GM19455 (cell line): ENCODE measurements at regions not wholly inside any gene's neighbourhood (a gene's known extent, or its start where the extent isn't known, plus 50 kb on each side); places are given as distances from the start of the nearest gene placed in this dataset.

ENCODE experiments used
- ATAC-seq: cut with Tn5 transposase; IDR thresholded peaks from one replicate; pipeline ENCODE4 v1.9.1; 2021; ENCODE audit not compliant: unreplicated experiment

DNA sequence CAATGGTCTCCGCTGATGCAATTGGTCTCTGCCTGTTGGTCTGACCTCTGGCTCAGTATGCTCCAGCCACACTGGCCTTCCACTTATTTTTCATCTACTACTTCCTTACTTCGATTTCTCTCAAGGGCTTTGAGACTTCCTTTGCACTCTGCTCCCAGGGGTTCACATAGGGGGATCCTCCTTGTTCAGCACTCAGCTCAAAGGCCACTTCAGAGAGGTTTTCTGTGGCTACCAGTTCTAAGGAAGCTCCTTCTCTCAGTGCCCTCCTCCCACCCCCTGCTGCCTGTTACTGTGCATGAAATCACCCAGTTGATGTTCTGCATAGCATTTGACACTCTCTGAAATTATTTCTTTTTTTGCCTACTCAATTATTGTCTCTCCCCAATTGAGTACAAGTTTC is 476.4 kb downstream of the HS3ST3B1 start:
- ATAC-seq, result no peak

DNA sequence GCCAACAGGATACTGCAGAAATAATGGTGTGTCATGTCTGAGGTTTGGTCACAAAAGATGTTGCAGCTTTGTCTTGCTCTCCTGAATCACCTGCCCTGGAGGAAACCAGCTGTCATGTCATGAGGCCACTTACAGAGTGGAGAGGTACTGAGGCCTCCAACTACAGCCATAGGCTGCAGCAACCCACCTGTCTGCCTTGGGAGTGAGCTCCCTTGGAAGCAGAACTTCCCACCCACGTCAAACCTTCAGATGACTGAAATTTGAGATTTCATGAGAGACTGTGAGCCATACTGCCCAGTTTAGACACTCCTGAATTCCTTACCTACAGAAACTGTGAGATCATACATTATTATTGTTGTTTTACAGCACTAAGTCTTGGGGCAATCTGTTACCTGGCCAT is 475.9 kb downstream of the HS3ST3B1 start:
- no peak for ATAC-seq

DNA sequence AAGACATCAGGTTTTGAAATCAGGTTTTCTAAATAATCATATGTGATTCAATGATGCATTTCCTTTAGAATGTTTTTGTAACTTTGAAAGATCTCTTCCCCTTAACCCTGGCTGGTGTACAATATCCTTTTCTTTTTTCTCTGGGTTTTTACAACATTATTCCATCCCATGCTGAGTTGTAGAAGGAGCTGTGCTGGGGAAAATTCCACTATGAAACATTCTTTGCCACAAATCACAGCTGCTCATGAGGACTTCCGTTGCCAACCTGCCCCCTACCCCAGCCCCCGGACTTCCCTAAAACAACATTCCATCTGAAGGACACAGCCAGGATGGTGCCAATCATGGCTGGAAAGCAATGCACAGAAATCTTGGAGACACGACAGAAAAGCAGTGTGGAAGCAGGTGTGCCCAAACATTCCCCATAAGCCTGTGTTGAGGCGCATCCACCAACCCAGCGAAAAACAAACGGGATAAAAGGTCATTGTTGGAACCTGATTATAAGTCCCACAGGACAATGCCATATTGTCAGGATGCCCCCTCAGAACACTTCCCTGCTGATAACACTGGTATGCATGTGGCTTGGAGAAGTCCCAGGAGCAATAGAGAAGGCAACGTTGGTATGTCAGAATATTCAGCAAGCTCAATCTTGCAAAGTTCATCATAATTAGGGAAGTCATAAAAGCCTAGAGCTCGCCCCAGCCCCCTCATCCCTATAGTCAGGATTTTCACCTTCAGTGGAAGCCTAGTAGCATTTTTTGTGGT is 475.0 kb downstream of the HS3ST3B1 start:
- no peak for ATAC-seq

DNA sequence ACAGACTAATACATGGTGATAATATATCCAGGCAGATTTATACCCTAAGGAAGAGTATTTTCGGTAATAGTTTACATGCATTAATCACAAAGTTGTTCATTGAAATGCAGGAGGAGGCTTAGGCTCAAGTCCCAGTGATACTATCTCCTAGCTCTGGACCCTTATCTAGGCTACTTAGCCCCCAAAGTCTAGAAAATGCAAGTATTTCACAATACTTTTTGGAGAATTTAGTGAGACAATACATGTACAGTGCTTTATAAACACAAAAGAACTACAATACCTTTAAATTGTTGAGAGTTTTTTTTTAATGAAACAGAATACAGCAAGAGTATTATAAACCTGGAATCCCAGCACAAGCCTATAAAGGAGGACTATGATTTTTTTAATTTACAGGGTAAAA is 473.9 kb downstream of the HS3ST3B1 start:
- ATAC-seq, result no peak

DNA sequence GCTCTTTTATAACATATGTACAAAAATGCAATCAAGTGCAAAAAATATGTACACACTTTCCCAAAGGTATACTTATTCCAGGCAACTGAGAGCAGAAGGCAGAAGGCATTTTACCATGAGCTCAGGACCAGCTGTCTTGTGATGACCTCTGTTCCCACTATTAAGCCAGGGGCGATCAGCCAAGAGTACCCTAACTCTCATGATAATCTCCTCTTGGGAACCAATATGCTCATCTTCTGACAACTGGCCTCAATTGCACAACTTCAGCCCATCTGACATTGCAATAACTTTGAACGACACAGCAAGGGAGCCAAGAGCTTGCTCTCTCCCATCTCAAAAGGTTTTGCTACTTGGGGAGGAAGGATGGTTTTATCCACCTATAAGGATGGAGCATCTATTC is 471.9 kb downstream of the HS3ST3B1 start:
- no peak for ATAC-seq

DNA sequence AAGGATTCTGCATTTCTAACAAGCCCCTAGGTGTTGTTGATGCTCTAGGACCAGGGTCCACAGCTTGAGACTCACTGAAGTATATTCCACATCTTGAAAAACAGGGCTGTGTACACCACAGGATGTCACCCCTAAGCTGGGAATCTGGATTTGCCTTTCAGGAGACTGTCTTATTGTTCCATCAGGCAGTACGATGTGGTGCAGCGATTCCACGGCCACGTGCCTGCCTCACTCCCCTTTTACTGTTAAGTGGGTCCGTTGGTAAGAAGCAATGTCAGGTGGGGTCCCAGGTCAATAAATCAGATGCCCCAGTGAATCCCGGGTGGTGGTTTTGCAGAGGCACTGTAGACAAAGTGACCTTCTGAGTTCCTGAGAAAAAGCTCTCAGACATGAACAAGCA is 470.7 kb downstream of the HS3ST3B1 start:
- no peak for ATAC-seq

DNA sequence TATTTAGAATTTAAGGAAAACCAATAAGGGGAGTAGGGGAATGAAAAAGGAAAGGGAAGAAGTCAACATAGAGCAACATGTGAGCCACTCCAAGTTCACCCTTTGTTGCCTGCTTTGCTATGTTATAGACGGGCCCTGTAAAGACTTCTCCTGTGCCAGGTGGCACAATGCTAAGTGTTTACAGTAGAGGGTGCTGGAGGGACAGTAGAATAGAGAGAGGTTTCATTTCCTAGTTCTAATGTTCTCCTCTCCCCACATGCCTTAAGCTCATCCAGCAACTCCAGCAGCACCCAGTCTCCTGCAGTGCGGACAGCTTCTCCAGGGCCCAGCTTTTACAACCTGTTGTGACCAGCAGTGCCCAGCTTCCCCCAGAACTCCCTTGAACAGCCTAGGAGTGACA is 468.0 kb downstream of the HS3ST3B1 start:
- no peak for ATAC-seq

DNA sequence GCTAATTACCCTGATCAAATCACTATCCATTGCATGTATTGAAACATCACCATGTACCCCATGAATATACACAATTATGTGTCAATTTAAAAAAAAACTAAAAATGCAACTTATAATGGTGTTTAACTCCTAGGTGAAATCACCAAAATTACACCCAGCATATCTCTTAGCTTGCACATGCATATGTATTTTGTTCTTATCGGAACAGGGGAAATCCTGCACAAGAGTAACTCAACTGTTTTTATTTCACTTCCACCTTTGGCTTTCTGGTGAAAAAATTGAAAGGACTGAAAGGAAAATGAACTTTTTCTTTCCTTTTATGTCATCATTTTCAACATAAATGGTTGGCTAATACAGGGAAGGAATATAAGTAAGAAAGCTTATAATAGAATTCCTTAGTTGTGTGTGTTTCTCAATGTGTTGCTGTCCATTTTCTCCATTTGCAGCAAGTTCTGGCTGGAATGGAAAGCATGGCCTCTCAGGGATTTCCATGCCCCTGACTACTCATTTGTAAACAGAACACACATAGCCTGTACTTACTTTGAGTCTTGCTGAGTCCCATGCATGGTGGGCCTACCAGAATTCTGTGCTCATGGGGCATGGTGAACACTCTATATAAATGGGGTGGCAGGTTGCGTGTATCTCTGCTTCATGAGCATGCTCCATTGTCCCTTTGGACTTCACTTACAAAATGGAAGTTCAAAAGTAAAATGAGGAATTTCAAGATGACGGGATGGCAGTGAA is 462.0 kb downstream of the HS3ST3B1 start:
- no peak for ATAC-seq

DNA sequence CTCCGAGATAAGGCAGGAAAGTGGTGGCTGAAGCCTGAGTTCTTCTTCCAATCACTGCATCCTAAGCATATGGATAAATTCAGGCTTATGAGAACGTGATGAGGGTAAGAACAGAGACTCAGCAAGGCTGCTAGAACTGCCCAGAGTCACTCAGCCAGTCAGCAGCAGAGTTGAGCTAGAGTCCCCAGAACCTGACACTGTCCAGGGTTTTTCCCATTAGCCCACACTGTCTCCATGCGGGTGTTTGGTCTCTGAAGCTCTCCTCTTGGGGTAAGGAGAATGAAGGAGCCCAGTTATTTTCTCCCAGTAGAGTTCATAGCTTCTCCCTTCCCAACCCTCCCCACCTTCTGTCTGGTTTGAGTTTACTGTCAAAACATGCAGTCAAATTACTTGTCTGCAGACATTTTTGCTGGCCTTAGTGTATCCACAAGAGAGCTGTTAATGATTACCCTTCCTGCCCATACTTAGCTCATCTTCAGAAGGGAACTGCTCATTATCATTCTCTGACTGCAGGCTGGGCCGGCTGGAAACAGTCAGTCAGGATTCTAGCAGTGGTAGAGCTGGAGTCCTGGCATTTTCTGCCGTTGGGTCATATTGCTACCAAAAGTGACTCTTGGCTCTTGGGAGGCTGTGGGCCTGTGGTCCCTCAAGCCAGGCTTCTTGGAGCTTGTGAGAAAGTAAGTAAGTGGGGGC is 460.0 kb downstream of the HS3ST3B1 start:
- ATAC-seq, result no peak

DNA sequence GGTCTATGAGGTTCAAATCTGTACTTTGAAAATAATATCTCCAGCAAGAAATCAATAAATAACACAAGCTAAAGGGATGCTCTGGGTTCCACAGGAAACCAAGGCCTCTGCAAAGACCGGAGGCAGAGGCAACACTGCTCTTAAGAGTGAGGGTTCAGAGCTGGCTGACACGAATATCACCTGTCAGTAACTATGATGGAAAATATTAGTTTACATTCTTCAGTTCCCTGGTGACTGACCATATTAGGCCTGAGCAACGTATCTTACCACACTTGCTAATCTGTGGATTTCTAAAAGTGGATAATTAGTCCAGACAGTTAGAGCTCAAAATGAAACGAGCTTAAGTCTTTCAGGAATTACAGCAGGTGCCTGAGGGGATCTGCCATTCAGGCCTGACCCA is 459.3 kb downstream of the HS3ST3B1 start:
- no peak for ATAC-seq

DNA sequence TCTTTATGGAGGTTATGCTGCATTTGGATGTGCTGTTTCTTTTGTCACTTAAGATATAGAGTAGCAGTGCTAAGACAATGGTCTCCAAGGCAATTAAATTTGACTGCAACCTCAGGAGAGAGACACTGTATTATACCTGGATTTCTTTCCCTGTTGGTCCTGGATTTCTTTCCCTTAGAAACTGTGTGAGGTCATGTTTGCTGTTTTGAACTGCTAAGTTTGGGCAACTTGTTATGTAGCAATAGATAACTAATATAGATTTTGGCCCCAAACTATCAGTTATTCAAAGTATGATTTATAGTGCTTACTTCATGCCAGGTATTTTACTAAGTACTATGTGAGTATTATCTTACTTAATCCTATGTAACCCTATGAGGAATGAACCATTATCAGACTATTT is 458.4 kb downstream of the HS3ST3B1 start:
- no peak for ATAC-seq

DNA sequence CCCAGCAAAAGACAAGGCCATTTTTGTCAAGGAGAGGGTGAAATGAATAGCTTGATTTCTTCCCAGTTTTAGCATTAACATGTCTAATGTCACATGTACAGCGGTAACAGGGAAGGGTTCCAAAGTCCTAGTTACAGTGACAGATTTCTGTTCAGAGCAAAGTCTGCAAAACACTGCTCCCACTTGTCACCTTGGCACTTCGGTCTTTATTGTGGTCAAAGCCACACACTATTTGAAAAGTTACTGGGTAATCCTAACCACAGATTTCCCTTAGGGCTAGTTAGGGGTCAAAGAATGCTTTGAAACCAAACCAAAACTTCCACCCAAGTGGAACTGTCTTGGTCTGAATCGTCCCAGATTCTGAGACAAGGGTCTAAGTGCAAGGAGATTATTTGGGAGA is 455.6 kb downstream of the HS3ST3B1 start:
- ATAC-seq, result no peak

DNA sequence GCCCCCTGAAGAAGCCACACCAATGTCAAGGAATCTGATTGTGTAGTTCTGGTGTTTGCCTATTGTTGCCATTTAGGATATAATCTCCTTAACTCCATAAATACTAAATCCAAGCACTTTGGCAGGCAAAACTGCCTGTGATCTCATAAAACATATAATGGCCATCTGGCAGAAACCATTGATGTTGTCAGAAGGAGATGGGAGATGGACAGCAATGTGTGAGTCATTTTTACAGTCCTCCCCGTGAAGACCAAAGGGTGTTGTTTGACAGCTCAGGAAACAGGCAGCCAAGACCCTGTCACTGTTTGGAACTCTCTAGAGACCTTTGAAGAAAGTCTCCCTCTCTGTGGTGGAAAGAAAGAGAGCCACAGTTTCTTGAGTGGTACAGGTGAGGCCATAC is 454.1 kb downstream of the HS3ST3B1 start:
- ATAC-seq, result no peak

DNA sequence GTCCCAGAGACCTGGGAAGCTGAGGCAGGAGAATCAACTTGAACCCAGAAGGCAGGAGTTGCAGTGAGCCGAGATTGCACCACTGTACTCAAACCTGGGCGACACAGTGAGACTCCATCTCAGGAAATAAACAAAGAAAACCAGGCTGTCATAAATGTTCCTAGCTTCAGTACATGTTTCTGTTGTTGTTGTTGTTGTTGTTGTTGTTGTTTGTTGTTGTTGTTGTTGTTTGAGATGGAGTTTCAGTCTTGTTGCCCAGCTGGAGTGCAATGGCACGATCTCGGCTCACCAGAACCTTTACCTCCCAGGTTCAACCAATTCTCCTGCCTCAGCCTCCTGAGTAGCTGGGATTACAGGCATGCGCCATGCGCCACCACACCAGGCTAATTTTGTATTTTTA is 452.5 kb downstream of the HS3ST3B1 start:
- ATAC-seq, result no peak

DNA sequence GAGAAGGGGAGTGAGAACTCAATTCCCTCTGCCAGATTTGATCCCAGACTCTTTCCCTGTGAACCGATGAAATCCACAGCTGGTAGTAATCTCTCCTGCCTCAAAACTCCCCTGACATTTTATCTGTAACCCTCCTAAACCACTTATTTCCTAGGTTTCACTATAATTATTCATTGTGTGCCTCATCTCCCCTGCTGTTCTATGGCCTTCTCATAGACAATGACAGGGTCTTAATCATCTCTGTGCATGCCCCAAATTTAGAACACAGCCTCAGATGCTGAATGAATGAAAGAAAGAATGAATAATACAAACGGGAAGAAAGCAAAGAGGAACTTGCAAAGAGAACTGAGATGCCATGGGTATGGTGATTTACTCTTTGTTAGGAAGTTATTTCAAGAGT is 451.1 kb downstream of the HS3ST3B1 start:
- no peak for ATAC-seq

DNA sequence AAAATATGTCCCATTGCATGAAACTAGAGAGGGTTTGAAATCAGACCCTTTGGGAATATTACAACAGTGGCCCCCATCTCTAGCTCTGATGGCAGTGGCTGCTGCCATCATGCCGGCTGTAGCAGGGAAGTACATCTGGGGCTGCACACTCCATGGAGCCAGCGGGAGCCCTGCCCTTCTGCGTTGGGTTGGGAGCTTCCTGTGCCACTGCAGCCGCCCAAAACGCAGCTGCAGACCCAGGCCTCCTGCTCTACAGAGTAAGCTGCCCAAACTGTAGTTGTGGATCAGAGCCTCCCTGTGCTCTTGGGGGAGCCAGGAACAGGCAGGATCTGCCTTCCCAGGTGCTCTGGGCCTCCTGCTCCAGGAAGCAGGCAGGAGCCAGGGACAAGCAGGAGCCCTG is 450.0 kb downstream of the HS3ST3B1 start:
- ATAC-seq, result no peak

DNA sequence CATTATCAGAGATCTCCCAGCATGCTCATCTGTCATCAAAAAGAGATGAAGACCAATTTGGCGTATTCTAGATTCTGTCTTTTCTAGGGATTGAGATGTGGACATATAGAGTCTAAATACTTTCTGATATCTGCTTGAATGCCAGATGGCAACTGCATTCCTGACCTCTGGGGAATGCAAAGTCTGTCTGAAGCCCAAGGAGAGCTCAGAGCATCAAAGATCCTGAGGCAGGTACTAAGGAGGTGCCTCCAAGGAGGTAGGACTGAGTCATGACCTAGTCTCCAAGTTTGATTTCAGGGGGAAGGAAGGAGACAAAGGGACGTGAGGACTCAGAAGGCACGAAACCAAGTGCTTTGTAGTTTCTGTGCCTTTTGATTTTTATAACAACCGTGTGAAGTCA is 448.4 kb downstream of the HS3ST3B1 start:
- ATAC-seq, result no peak

DNA sequence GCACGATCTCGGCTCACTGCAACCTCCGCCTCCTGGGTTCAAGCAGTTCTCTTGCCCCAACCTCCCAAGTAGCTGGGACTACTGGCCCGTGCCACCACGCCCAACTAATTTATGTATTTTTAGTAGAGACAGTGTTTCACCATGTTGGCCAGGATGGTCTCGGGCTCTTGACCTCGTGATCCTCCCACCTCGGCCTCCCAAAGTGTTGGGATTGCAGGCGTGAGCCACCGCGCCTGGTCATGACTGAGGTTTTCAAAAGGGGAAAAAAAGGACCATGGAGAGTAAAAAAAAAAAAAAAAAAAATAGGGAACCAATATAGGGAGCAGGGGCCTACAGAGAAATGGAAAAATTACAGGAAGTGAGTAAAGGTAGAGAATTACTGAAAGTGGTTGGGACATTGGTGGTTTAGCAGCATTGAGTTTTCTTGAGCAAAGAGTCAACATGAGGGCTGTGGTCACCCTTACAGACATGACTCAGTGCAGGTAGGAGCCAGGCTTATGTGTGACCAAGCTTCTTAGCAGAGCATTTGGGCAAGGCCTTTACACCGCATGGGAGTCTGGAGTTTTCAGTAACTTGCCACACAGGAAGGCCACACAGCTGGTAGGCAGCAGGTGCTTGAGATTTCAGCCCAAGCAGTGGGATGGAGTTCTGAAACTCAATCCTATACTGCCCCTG is 447.3 kb downstream of the HS3ST3B1 start:
- ATAC-seq, result peak; percentile 66

DNA sequence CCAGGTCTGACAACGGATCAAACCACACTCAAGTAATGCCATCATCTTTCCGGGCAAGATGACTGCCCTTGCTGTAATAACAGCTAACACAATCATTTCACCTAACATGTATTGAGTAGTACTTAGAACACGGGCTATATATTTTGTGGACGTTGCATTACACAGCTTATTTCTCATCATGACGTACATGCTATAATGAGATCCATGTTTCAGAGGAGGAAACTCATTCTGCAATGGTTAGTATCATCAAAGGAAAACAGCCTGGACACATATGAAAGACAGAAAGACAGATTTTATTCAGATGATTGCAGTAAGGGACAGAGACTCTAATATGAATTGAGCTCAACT is 446.7 kb downstream of the HS3ST3B1 start:
- no peak for ATAC-seq

DNA sequence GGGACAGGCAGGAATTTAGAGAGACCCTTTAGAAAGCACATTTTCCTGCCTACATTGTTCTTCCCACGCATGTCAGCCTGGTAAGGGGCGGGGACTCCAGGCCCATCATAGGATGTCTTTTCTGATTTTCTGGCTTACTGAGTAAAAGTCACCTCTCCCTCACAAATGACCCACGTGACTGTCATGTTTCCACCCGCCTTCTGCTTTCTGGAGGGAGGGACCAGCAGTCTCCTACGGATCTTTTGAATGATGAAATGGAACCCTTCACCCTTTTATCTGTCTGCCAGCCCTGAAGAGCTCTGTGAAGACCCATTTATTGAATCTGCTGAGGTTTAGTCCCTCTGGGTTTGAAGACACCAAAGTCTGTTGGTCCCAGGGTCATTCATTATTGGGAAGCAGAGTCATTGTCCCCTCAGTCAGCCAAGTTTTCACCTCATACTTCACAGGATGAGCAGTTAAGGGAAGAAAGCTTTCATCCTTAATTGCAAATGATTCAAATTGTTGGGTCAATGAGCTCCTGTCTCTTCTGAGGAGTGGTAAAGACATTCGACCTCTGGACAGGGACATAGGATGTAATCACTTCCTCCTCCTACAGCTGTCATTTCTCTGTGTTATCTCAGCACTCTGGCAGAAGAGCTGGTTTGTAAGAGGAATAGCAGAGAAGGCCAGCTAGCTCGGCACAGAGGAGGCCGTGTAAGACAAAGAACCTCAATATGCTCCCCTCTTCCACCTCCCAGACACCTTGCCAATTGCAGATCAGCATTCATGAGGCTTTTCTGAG is 446.1 kb downstream of the HS3ST3B1 start:
- no peak for ATAC-seq

DNA sequence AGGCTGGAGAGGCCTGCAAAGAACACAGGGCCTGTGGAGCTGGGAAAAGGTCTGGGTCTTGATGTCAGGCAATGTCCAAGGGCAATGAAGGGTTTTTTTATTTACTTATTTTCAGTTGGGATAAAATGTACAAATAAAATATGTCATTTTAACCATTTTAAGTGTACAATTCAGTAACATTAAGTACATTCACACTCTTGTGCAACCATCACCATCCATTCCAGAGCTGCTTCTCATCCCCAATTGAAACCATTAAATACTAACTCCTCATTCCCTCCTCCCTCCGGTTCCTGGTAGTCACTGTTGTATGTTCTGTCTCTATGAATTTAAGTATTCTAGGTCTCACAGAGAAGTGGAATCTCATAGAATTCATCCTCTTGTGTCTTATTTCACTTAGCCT is 444.7 kb downstream of the HS3ST3B1 start:
- ATAC-seq, result no peak
